ENCODE measurements at regions not wholly inside any gene's neighbourhood (a gene's known extent, or its start where the extent isn't known, plus 50 kb on each side); places are given as distances from the start of the nearest gene placed in this dataset.

DNA sequence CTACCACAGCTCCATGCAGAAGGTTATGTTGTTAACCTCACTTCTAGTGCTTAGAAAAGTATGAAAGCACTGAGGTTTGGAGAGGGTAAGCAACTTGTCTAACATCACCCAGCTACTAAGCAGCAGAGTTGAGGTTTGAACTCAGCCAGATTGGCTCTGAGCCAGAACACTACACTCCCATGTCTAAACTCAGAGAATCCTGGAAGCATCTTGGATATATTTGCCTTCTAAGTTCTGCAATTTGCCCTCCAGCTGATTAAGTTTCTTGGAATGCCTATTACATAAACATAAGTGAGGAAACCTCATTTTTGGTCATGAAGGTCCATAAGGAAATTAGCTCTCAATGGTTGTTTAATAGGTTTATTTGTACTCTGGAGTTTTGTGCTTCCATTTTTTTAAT, 78.1 kb upstream of the PHYHIPL start:
- H3K4me3 ChIP-seq (ENCODE audit: low read depth in 1 of 2, low read length in 2 of 2): no peak overlapping the region
- no peaks in the 10 kb centered on the region for H3K27me3 ChIP-seq (ENCODE audit: control insufficient read depth in 1 of 2, insufficient read depth in 2 of 2, low read length in 2 of 2)
- H3K9me3 ChIP-seq (ENCODE audit: low read length): no peaks in the 10 kb centered on the region
- H3K9ac ChIP-seq (ENCODE audit: low read length): no peak overlapping the region
- no peak overlapping the region for H3K27ac ChIP-seq (ENCODE audit: low read depth, low read length)
- H3K36me3 ChIP-seq (ENCODE audit: insufficient read depth, low read length): no peaks in the 10 kb centered on the region
- peaks cover 15% of the 10 kb centered on the region for H3K4me1 ChIP-seq (ENCODE audit: insufficient read depth, low read length)

DNA sequence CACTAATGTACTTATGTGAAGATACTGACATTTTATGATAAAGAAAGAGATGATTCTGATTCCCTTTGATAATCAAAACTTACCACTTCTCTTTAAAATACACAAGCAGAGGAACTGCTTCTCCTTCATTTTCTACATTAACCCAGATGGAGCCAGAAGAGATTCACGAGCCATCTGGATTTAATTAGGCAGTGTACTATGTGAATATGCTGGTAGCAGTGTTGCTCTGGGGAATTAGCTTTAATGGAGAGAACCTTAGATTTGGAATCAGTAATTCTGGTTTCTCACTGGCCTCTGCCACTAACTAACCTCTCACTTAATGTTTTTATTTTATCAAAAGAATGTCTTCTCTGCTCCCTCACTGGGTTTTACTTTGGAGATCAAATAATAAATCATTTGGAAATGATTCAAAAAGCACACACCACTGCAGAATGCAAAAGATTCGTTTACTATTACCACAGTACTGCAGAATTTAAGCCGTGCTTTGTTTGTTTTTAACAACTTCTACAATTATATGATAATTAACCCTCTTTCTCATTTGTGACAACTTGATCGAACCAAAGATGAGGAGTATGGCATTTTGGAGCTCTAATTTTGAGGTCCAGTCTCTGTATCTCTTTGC, 77.5 kb upstream of the PHYHIPL start:
- H3K4me1 ChIP-seq (ENCODE audit: insufficient read depth, low read length): peaks cover 15% of the 10 kb centered on the region
- H3K9ac ChIP-seq (ENCODE audit: low read length): no peak overlapping the region
- no peaks in the 10 kb centered on the region for H3K36me3 ChIP-seq (ENCODE audit: insufficient read depth, low read length)
- no peaks in the 10 kb centered on the region for H3K27me3 ChIP-seq (ENCODE audit: control insufficient read depth in 1 of 2, insufficient read depth in 2 of 2, low read length in 2 of 2)
- H3K4me3 ChIP-seq (ENCODE audit: low read depth in 1 of 2, low read length in 2 of 2): no peak overlapping the region
- H3K9me3 ChIP-seq (ENCODE audit: low read length): no peaks in the 10 kb centered on the region
- H3K27ac ChIP-seq (ENCODE audit: low read depth, low read length): no peak overlapping the region

DNA sequence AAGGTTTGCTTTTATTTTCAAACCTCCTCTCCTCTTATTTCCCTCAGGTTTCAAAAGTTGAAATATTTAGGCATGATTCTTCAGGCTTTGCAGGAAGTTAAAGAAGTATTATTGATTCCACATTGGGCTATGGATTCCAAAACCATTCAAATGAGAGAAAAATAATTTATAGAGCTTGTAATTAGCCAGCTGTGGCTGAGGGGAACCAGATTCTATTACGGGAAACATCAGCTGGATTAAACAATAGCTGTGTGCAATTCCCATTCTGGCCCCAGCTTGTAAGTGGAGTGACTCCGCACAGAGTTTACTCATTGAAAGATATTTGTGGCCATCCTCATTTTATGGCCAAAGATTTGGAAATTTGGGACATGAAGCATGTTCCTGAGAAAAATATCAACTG, 77.0 kb upstream of the PHYHIPL start:
- H3K27ac ChIP-seq (ENCODE audit: low read depth, low read length): no peak overlapping the region
- H3K9ac ChIP-seq (ENCODE audit: low read length): no peak overlapping the region
- no peaks in the 10 kb centered on the region for H3K9me3 ChIP-seq (ENCODE audit: low read length)
- no peak overlapping the region for H3K4me3 ChIP-seq (ENCODE audit: low read depth in 1 of 2, low read length in 2 of 2)
- H3K36me3 ChIP-seq (ENCODE audit: insufficient read depth, low read length): no peaks in the 10 kb centered on the region
- no peaks in the 10 kb centered on the region for H3K27me3 ChIP-seq (ENCODE audit: control insufficient read depth in 1 of 2, insufficient read depth in 2 of 2, low read length in 2 of 2)
- H3K4me1 ChIP-seq (ENCODE audit: insufficient read depth, low read length): peaks cover 15% of the 10 kb centered on the region

DNA sequence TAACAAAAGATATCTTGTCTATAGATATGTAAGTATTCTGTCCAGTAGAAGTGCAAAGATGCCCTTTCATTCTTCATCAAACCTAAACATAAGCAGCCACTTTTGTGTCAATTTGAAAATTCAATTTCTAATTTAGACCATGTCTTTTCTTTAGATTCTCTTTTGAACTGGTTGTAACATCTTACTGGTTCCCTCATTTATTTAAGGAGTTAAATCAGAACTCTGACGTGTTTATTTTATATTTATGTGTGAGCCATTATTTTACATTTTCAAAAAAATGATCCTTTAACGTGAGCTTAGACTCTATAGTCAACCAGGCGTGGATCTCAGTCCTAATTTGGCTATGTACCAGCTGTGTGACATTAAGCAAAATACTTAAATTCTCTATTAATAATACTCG, 74.0 kb upstream of the PHYHIPL start:
- H3K9me3 ChIP-seq (ENCODE audit: low read length): no peaks in the 10 kb centered on the region
- H3K4me1 ChIP-seq (ENCODE audit: insufficient read depth, low read length): peaks cover 15% of the 10 kb centered on the region
- no peaks in the 10 kb centered on the region for H3K27me3 ChIP-seq (ENCODE audit: control insufficient read depth in 1 of 2, insufficient read depth in 2 of 2, low read length in 2 of 2)
- no peaks in the 10 kb centered on the region for H3K36me3 ChIP-seq (ENCODE audit: insufficient read depth, low read length)
- H3K27ac ChIP-seq (ENCODE audit: low read depth, low read length): no peak overlapping the region
- no peak overlapping the region for H3K9ac ChIP-seq (ENCODE audit: low read length)
- no peak overlapping the region for H3K4me3 ChIP-seq (ENCODE audit: low read depth in 1 of 2, low read length in 2 of 2)

DNA sequence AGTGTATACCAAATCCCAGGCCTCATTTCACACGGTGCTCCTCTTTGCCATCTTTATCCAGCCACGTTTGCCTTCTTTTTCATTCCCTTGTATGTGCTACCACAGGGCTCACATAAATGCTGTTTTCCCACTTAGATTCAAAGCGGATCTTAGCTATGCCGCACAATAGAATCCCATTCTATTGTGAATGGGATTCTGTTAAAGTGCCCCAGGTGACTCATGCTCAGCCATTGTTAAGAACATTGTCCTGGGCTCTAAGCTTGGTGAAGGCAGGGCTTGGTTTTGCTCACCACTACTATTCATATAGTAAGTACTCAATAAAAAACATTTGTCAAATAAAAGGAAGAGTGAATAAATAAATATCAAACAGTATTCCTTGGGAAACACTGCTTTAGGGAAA, 72.3 kb upstream of the PHYHIPL start:
- Histone ChIP-seq H3K36me3 (ENCODE audit: insufficient read depth, low read length) (no peaks in the 10 kb centered on the region), H3K27ac (ENCODE audit: low read depth, low read length) (no peak overlapping the region), H3K9me3 (ENCODE audit: low read length) (no peaks in the 10 kb centered on the region), H3K9ac (ENCODE audit: low read length) (no peak overlapping the region), H3K4me3 (ENCODE audit: low read depth in 1 of 2, low read length in 2 of 2) (no peak overlapping the region), H3K4me1 (ENCODE audit: insufficient read depth, low read length) (peaks cover 4% of the 10 kb centered on the region), H3K27me3 (ENCODE audit: control insufficient read depth in 1 of 2, insufficient read depth in 2 of 2, low read length in 2 of 2) (no peaks in the 10 kb centered on the region)

DNA sequence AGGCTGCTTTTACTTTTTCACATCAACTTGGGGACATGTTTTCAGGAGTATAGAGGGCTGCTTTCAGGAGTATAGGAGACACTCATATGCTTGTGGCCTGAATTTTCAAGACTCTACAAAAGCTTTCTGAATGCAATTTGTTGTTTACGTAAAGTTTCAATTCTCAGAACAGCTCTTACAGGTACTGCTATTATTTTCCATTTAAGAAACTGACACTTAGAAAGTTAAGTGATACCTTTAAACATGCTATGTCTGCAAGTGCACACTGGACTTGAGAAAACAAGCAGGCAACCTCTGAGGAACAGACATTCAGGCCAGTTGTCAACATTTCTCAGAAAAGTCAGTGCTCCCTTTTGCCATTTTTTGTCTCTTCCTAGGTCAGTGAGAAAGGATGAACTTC, 70.0 kb upstream of the PHYHIPL start:
- Histone ChIP-seq H3K27me3 (ENCODE audit: control insufficient read depth in 1 of 2, insufficient read depth in 2 of 2, low read length in 2 of 2) (no peaks in the 10 kb centered on the region), H3K27ac (ENCODE audit: low read depth, low read length) (no peak overlapping the region), H3K4me1 (ENCODE audit: insufficient read depth, low read length) (no peaks in the 10 kb centered on the region), H3K36me3 (ENCODE audit: insufficient read depth, low read length) (no peaks in the 10 kb centered on the region), H3K4me3 (ENCODE audit: low read depth in 1 of 2, low read length in 2 of 2) (no peak overlapping the region), H3K9ac (ENCODE audit: low read length) (no peak overlapping the region), H3K9me3 (ENCODE audit: low read length) (no peaks in the 10 kb centered on the region)

DNA sequence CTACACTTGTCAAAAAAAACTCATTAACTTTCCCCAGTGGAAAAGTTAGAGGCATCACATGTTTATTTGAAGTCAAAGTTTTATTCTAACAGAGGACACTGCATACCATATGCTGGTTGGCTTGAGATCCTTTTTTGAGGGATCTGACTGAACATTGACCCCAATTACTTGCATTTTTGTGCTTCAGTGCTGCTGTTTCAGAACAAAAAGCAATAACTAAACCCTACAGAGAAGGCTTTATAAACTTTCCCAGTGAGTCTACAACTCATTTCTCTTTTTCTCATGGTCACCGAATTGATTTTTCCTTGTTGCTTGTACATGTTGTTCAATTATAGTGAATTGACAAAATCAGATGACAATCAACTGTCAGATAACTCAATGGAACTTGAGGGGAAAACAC, 69.3 kb upstream of the PHYHIPL start:
- Histone ChIP-seq H3K9ac (ENCODE audit: low read length) (no peak overlapping the region), H3K9me3 (ENCODE audit: low read length) (no peaks in the 10 kb centered on the region), H3K36me3 (ENCODE audit: insufficient read depth, low read length) (no peaks in the 10 kb centered on the region), H3K4me1 (ENCODE audit: insufficient read depth, low read length) (no peaks in the 10 kb centered on the region), H3K27ac (ENCODE audit: low read depth, low read length) (no peak overlapping the region), H3K27me3 (ENCODE audit: control insufficient read depth in 1 of 2, insufficient read depth in 2 of 2, low read length in 2 of 2) (no peaks in the 10 kb centered on the region), H3K4me3 (ENCODE audit: low read depth in 1 of 2, low read length in 2 of 2) (no peak overlapping the region)

DNA sequence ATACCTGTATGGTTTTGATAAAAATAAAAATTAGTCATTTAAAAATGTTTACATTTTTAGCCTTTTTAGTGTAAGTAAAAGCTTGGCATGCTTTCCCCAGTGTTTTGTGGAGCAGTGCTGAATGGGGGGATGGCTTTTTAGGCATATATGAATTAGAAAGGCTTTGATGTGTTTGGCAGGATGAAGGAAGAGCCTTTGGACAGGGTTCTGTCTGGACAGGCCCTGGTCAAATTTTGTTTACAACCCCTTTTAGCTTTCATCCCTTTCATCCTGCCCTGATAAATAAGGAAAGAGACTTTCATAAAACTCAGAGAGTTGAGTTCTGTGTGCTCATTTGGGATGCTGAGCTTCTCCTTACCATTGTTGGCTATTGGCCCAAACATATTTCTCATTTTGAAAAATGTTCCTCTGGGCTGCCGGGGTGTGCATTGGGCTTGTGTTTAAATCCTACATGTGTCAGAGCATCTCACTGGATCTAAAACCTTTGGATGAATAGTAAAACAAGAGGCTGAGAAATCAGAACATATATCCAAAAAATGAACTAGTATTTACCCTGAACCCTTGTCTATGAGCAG, 68.1 kb upstream of the PHYHIPL start:
- Histone ChIP-seq H3K4me1 (ENCODE audit: insufficient read depth, low read length) (no peaks in the 10 kb centered on the region), H3K27me3 (ENCODE audit: control insufficient read depth in 1 of 2, insufficient read depth in 2 of 2, low read length in 2 of 2) (no peaks in the 10 kb centered on the region), H3K27ac (ENCODE audit: low read depth, low read length) (no peak overlapping the region), H3K9me3 (ENCODE audit: low read length) (no peaks in the 10 kb centered on the region), H3K36me3 (ENCODE audit: insufficient read depth, low read length) (no peaks in the 10 kb centered on the region), H3K9ac (ENCODE audit: low read length) (no peak overlapping the region), H3K4me3 (ENCODE audit: low read depth in 1 of 2, low read length in 2 of 2) (no peak overlapping the region)

DNA sequence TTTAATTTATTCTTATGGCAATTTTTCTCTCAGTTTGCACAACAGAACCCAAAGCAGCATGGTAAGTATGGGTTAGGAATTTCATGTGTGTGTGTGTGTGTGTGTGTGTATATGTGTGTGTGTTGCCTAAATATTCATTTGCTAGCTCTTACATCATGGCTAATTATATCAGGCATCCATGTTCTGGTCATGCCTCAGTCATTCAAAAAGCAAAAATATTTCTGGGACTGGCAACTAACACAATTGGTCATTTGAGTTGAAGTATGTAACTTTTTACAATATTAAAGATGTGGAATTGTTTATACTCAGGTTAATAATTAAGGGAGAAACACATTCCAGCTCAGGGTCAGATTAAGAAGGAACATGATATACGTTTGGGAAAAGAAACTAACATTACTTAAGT, 67.6 kb upstream of the PHYHIPL start:
- H3K36me3 ChIP-seq (ENCODE audit: insufficient read depth, low read length): no peaks in the 10 kb centered on the region
- H3K4me3 ChIP-seq (ENCODE audit: low read depth in 1 of 2, low read length in 2 of 2): no peak overlapping the region
- no peak overlapping the region for H3K27ac ChIP-seq (ENCODE audit: low read depth, low read length)
- no peaks in the 10 kb centered on the region for H3K27me3 ChIP-seq (ENCODE audit: control insufficient read depth in 1 of 2, insufficient read depth in 2 of 2, low read length in 2 of 2)
- H3K4me1 ChIP-seq (ENCODE audit: insufficient read depth, low read length): no peaks in the 10 kb centered on the region
- H3K9me3 ChIP-seq (ENCODE audit: low read length): no peaks in the 10 kb centered on the region
- H3K9ac ChIP-seq (ENCODE audit: low read length): no peak overlapping the region

DNA sequence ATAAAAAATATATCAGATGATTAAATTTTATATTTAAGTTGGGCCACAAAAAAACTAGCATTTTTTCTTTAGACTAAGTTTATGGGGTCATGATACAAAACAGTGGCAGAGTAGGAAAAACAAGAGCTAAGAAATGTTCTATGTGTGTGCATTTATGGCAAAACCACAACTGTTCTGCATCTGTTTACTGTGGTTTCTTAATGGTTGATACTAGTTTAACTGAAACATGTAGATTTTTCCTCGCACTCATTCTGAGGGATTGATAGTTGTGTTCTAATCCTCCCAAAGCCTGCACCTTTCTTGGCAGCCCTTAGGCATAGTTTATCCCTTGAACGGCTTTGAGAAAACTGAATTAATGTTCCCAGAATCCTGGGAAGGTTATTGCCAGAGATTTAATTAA, 66.6 kb upstream of the PHYHIPL start:
- Histone ChIP-seq H3K9ac (ENCODE audit: low read length) (no peak overlapping the region), H3K4me3 (ENCODE audit: low read depth in 1 of 2, low read length in 2 of 2) (no peak overlapping the region), H3K36me3 (ENCODE audit: insufficient read depth, low read length) (no peaks in the 10 kb centered on the region), H3K27ac (ENCODE audit: low read depth, low read length) (no peak overlapping the region), H3K9me3 (ENCODE audit: low read length) (no peaks in the 10 kb centered on the region), H3K4me1 (ENCODE audit: insufficient read depth, low read length) (no peaks in the 10 kb centered on the region), H3K27me3 (ENCODE audit: control insufficient read depth in 1 of 2, insufficient read depth in 2 of 2, low read length in 2 of 2) (no peaks in the 10 kb centered on the region)

DNA sequence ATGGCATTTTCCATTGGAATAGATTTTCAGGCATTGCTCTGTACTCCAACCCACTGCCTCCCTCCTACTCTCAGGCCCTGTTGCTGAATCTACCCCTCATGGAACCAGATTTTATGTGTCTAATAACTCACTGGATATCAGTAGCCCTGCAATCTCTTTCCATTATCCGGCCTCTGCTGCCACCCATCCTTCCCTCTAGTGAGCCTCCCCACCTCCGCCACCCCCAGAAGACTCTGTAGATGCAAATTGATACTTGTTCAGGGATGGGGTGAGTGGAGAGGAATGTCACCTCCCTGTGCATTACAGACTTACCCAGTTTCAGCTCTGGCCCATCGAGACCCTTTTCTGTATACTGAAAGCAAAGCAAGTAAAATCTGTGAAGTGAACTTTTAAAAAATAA, 52.3 kb upstream of the PHYHIPL start:
- H3K27ac ChIP-seq (ENCODE audit: low read depth, low read length): no peak overlapping the region

DNA sequence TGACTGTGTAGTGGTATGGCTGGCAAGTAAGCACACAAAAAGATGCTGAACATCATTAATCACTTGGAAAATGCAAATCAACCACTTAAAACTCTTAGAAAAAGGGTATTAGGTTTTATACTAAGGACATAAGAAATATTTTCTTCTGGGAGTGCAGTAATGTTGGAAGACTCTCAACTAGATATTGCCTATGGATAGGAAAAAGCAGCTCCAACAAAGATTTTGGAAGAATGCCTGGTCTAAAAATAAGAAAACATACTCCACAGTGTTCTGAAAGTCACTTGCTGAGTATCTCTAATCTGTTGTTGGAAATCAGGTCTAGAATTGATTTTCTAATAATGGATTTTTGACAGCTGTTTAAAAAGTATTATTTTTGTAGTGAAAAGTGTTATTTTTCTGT, 50.8 kb upstream of the PHYHIPL start:
- H3K4me1 ChIP-seq (ENCODE audit: insufficient read depth, low read length): peaks cover 4% of the 10 kb centered on the region
- H3K9ac ChIP-seq (ENCODE audit: low read length): no peak overlapping the region
- no peaks in the 10 kb centered on the region for H3K9me3 ChIP-seq (ENCODE audit: low read length)
- H3K36me3 ChIP-seq (ENCODE audit: insufficient read depth, low read length): no peaks in the 10 kb centered on the region
- no peaks in the 10 kb centered on the region for H3K27me3 ChIP-seq (ENCODE audit: control insufficient read depth in 1 of 2, insufficient read depth in 2 of 2, low read length in 2 of 2)
- no peak overlapping the region for H3K27ac ChIP-seq (ENCODE audit: low read depth, low read length)
- H3K4me3 ChIP-seq (ENCODE audit: low read depth in 1 of 2, low read length in 2 of 2): no peak overlapping the region

More for the DNA sequence above, 52.3 kb upstream of the PHYHIPL start:
- Histone ChIP-seq H3K9me3 (ENCODE audit: low read length) (no peaks in the 10 kb centered on the region), H3K27me3 (ENCODE audit: control insufficient read depth in 1 of 2, insufficient read depth in 2 of 2, low read length in 2 of 2) (no peaks in the 10 kb centered on the region), H3K9ac (ENCODE audit: low read length) (no peak overlapping the region), H3K36me3 (ENCODE audit: insufficient read depth, low read length) (no peaks in the 10 kb centered on the region), H3K4me1 (ENCODE audit: insufficient read depth, low read length) (peaks cover 4% of the 10 kb centered on the region), H3K4me3 (ENCODE audit: low read depth in 1 of 2, low read length in 2 of 2) (no peak overlapping the region)

All from muscle layer of colon (tissue), 2 donors.